H9 (cell line): ENCODE measurements at regions not wholly inside any gene's neighbourhood (a gene's known extent, or its start where the extent isn't known, plus 50 kb on each side); places are given as distances from the start of the nearest gene placed in this dataset.

ENCODE experiments used
- DNase-seq: peaks from one replicate; pipeline ENCODE4 v3.0.0-alpha.2; 2017
- H2AFZ ChIP-seq: one replicate; pipeline ENCODE4 v1.6.1; 2013; ENCODE audit warnings: mild to moderate bottlenecking, low read length, control low read depth, moderate library complexity
- H2AK5ac ChIP-seq: 2 replicates; pipeline ENCODE4 v1.6.1; 2013; ENCODE audit warnings: low read length, control low read depth, mixed read lengths; ENCODE audit not compliant: insufficient read length
- H2BK120ac ChIP-seq: one replicate; pipeline ENCODE4 v1.6.1; 2013; ENCODE audit warnings: low read depth, mild to moderate bottlenecking, low read length, control low read depth, inconsistent platforms; ENCODE audit not compliant: poor library complexity, severe bottlenecking
- H2BK12ac ChIP-seq: 2 replicates; pipeline ENCODE4 v1.6.1; 2013; ENCODE audit warnings: low read length, control low read depth, mixed read lengths, low read depth; ENCODE audit not compliant: insufficient read length
- H2BK15ac ChIP-seq: 2 replicates; pipeline ENCODE4 v1.6.1; 2013; ENCODE audit warnings: low read depth, low read length, control low read depth
- H2BK20ac ChIP-seq: one replicate; pipeline ENCODE4 v1.6.1; 2013; ENCODE audit warnings: low read depth, mild to moderate bottlenecking, low read length, control low read depth, inconsistent platforms; ENCODE audit not compliant: poor library complexity, severe bottlenecking
- H2BK5ac ChIP-seq: 2 replicates; pipeline ENCODE4 v1.6.1; 2013; ENCODE audit warnings: low read length, control low read depth, mixed read lengths; ENCODE audit not compliant: insufficient read length
- H3K14ac ChIP-seq: 2 replicates; pipeline ENCODE4 v1.6.1; 2013; ENCODE audit warnings: low read length, control low read depth; ENCODE audit not compliant: insufficient read depth
- H3K18ac ChIP-seq: 2 replicates; pipeline ENCODE4 v1.6.1; 2013; ENCODE audit warnings: low read depth, mild to moderate bottlenecking, mixed read lengths, low read length, control low read depth; ENCODE audit not compliant: insufficient read length
- H3K23ac ChIP-seq: 2 replicates; pipeline ENCODE4 v1.6.1; 2013; ENCODE audit warnings: low read length, control low read depth, mixed read lengths, low read depth; ENCODE audit not compliant: insufficient read length
- H3K23me2 ChIP-seq: 2 replicates; pipeline ENCODE4 v1.6.1; 2013; ENCODE audit warnings: low read depth, mild to moderate bottlenecking, mixed read lengths, low read length, control low read depth; ENCODE audit not compliant: insufficient read length, poor library complexity, severe bottlenecking
- H3K27ac ChIP-seq: 2 replicates; pipeline ENCODE4 v1.5.1; 2013; ENCODE audit warnings: low read length, control low read depth, mixed read lengths, low read depth; ENCODE audit not compliant: insufficient read length
- H3K27me3 ChIP-seq: 2 replicates; pipeline ENCODE4 v1.6.1; 2013; ENCODE audit warnings: low read length, control low read depth, inconsistent platforms; ENCODE audit not compliant: insufficient read depth
- H3K4ac ChIP-seq: 2 replicates; pipeline ENCODE4 v1.6.1; 2013; ENCODE audit warnings: low read depth, mild to moderate bottlenecking, control low read depth, inconsistent platforms, low read length, moderate library complexity
- H3K4me1 ChIP-seq: 2 replicates; pipeline ENCODE4 v1.6.1; 2013; ENCODE audit warnings: low read length, control low read depth, inconsistent platforms; ENCODE audit not compliant: insufficient read depth
- H3K4me2 ChIP-seq: 2 replicates; pipeline ENCODE4 v1.6.1; 2013; ENCODE audit warnings: low read length, control low read depth, mixed read lengths; ENCODE audit not compliant: insufficient read length, insufficient read depth
- H3K56ac ChIP-seq: 2 replicates; pipeline ENCODE4 v1.6.1; 2013; ENCODE audit warnings: low read depth, mild to moderate bottlenecking, mixed read lengths, low read length, control low read depth; ENCODE audit not compliant: insufficient read length
- H3K79me1 ChIP-seq: 2 replicates; pipeline ENCODE4 v1.6.1; 2013; ENCODE audit warnings: low read depth, mild to moderate bottlenecking, moderate library complexity, low read length, control low read depth, inconsistent platforms; ENCODE audit not compliant: insufficient read depth, poor library complexity, severe bottlenecking
- H3K79me2 ChIP-seq: 2 replicates; pipeline ENCODE4 v1.6.1; 2013; ENCODE audit warnings: low read length, control low read depth, inconsistent platforms; ENCODE audit not compliant: insufficient read depth
- H3K9ac ChIP-seq: 2 replicates; pipeline ENCODE4 v1.6.1; 2013; ENCODE audit warnings: low read length, control low read depth, mixed read lengths; ENCODE audit not compliant: insufficient read length; ENCODE audit errors: extremely low read depth
- H3K9me3 ChIP-seq: one replicate; pipeline ENCODE4 v1.6.1; 2013; ENCODE audit warnings: low read depth, low read length, inconsistent platforms; ENCODE audit not compliant: control insufficient read depth
- H3T11ph ChIP-seq: one replicate; pipeline ENCODE4 v1.6.1; 2013; ENCODE audit warnings: mild to moderate bottlenecking, low read length, control low read depth, inconsistent platforms
- H4K20me1 ChIP-seq: one replicate; pipeline ENCODE4 v1.6.1; 2013; ENCODE audit not compliant: control insufficient read depth, insufficient read length, insufficient read depth
- H4K5ac ChIP-seq: 2 replicates; pipeline ENCODE4 v1.6.1; 2013; ENCODE audit warnings: low read depth, mild to moderate bottlenecking, mixed read lengths, low read length, control low read depth; ENCODE audit not compliant: insufficient read length
- H4K8ac ChIP-seq: replicated peaks from 2 replicates; pipeline ENCODE4 v1.6.1; 2013; ENCODE audit warnings: low read length, control low read depth, mixed read lengths, low read depth; ENCODE audit not compliant: insufficient read length
- H4K91ac ChIP-seq: 2 replicates; pipeline ENCODE4 v1.6.1; 2013; ENCODE audit warnings: low read depth, mild to moderate bottlenecking, moderate library complexity, mixed read lengths, low read length, control low read depth; ENCODE audit not compliant: insufficient read length
- H3K27ac Mint-ChIP-seq, 3 experiments: 2 replicates in 2 of 3; 3 replicates in 1 of 3; pipeline ENCODE4 v1.8.0; 2020 to 2021; ENCODE audit warnings: mixed read lengths in 3 of 3, mild to moderate bottlenecking in 1 of 3, moderate library complexity in 1 of 3
- H3K27me3 Mint-ChIP-seq: 2 replicates; pipeline ENCODE4 v1.8.0; 2021; ENCODE audit warnings: low read depth, mild to moderate bottlenecking, moderate library complexity, mixed read lengths
- H3K36me3 Mint-ChIP-seq, 3 experiments: 2 replicates in 2 of 3; 3 replicates in 1 of 3; pipeline ENCODE4 v1.8.0; 2020 to 2021; ENCODE audit warnings: low read depth in 3 of 3, mixed read lengths in 3 of 3; ENCODE audit not compliant: insufficient read depth in 1 of 3
- H3K4me1 Mint-ChIP-seq, 2 experiments: 2 replicates each; pipeline ENCODE4 v1.8.0; 2020; ENCODE audit warnings: mixed read lengths in 2 of 2
- H3K4me3 Mint-ChIP-seq, 2 experiments: 2 replicates in 1 of 2; 3 replicates in 1 of 2; pipeline ENCODE4 v1.8.0; 2020 to 2021; ENCODE audit warnings: mild to moderate bottlenecking in 2 of 2, mixed read lengths in 2 of 2, moderate library complexity in 1 of 2
- H3K9me3 Mint-ChIP-seq, 2 experiments: 2 replicates in 1 of 2; 3 replicates in 1 of 2; pipeline ENCODE4 v1.8.0; 2020; ENCODE audit warnings: mild to moderate bottlenecking in 2 of 2, mixed read lengths in 2 of 2, moderate library complexity in 1 of 2
- WGBS: extraction: QIAGEN DNeasy Blood & Tissue Kit; methylation state at CpG from one replicate; pipeline ENCODE4 v1.1.7; 2013; ENCODE audit warnings: missing lambda C conversion rate, low lambda C conversion rate, mixed read lengths; ENCODE audit not compliant: insufficient read length; ENCODE audit errors: extremely low coverage; 5-methylcytosine and 5-hydroxymethylcytosine counted together
- TF ChIP-seq, protein P1 (sequence below): fragments of 200-600 bp; sonication (generic); conservative IDR thresholded peaks from 3 replicates; pipeline ENCODE4 v1.8.0; 2021; ENCODE audit warnings: antibody characterized with exemption, mild to moderate bottlenecking

DNA sequence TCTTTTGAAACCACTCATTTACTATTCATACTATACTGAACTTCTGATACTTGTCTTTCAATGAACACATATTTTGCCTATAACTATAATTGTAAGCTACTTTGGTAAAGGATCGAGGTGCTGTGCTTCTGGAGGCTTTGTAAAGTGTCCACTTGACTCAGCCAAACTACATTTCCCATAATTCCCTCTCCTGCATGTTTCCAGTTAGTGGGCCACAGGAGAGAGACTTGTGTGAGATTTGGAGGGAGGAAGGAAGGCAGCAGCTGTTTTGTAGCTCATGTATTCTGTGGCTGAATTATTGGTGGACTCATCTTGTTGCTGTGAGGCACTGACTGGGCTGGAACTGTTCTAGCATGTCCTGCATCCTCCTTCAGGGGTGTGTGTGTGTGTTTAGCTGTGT lies 328.8 kb downstream of the ARL6IP6 start:
- no peak overlapping the region for H3K4me3 Mint-ChIP-seq
- TF ChIP-seq, protein P1, sequence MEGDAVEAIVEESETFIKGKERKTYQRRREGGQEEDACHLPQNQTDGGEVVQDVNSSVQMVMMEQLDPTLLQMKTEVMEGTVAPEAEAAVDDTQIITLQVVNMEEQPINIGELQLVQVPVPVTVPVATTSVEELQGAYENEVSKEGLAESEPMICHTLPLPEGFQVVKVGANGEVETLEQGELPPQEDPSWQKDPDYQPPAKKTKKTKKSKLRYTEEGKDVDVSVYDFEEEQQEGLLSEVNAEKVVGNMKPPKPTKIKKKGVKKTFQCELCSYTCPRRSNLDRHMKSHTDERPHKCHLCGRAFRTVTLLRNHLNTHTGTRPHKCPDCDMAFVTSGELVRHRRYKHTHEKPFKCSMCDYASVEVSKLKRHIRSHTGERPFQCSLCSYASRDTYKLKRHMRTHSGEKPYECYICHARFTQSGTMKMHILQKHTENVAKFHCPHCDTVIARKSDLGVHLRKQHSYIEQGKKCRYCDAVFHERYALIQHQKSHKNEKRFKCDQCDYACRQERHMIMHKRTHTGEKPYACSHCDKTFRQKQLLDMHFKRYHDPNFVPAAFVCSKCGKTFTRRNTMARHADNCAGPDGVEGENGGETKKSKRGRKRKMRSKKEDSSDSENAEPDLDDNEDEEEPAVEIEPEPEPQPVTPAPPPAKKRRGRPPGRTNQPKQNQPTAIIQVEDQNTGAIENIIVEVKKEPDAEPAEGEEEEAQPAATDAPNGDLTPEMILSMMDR, result no peak
- Histone ChIP-seq H2BK12ac (no peak overlapping the region), H2BK15ac (no peak overlapping the region), H2AK5ac (no peak overlapping the region), H3K14ac (no peak overlapping the region), H3K23ac (no peak overlapping the region), H3K79me1 (no peaks in the 10 kb centered on the region), H4K5ac (no peak overlapping the region), H3K4ac (no peak overlapping the region), H3K23me2 (no peaks in the 10 kb centered on the region), H3K9ac (no peak overlapping the region), H2BK120ac (no peak overlapping the region), H4K8ac (no peak overlapping the region), H3T11ph (no peak overlapping the region), H4K91ac (no peak overlapping the region), H3K18ac (no peak overlapping the region), H3K56ac (no peak overlapping the region), H3K27me3 (no peaks in the 10 kb centered on the region), H2BK20ac (no peak overlapping the region), H3K9me3 (no peaks in the 10 kb centered on the region), H2BK5ac (no peak overlapping the region), H3K4me1 (no peaks in the 10 kb centered on the region), H3K79me2 (no peaks in the 10 kb centered on the region), H2AFZ (peak overlapping the region; percentile 97), H4K20me1 (no peaks in the 10 kb centered on the region), H3K4me2 (no peak overlapping the region), H3K27ac (no peak overlapping the region)
- DNase-seq, result no peak
- no peaks in the 10 kb centered on the region for H3K27me3 Mint-ChIP-seq
- no peaks in the 10 kb centered on the region; a peak in 1 of 7 replicates for H3K36me3 Mint-ChIP-seq
- 0 out of 4 replicates have a peak, but pooled peaks cover 0 to 2% of the 10 kb centered on the region in 2 experiments for H3K4me1 Mint-ChIP-seq
- no peak overlapping the region for H3K27ac Mint-ChIP-seq
- no peaks in the 10 kb centered on the region for H3K9me3 Mint-ChIP-seq
- WGBS, result no CpG with 5 or more reads among the region's 1 CpG
